Small intestine (tissue), 7 donors: ENCODE measurements at regions not wholly inside any gene's neighbourhood (a gene's known extent, or its start where the extent isn't known, plus 50 kb on each side); places are given as distances from the start of the nearest gene placed in this dataset.

Experiments used
- DNase-seq, 2 donors: peaks; one replicate each; pipeline versions ENCODE4 v3.0.0 to v3.0.0-alpha.2; 2013
- FAIRE-seq: peaks from 2 replicates; lab custom pipeline; 2012; peaks lifted over from hg19 to GRCh38; lab: Jason Lieb, UNC
- H3K27ac ChIP-seq, 3 donors: one replicate each; pipeline ENCODE4 v1.5.1; 2013; ENCODE audit warnings: low read length in 2 of 3, mild to moderate bottlenecking in 2 of 3, control low read depth in 1 of 3, inconsistent platforms in 1 of 3, low read depth in 1 of 3, moderate library complexity in 1 of 3
- H3K27me3 ChIP-seq, 3 donors: one replicate each; pipeline ENCODE4 v1.6.1; 2013; ENCODE audit warnings: low read length in 3 of 3, inconsistent platforms in 1 of 3; ENCODE audit not compliant: control insufficient read depth in 3 of 3, insufficient read depth in 3 of 3
- H3K36me3 ChIP-seq, 3 donors: one replicate each; pipeline ENCODE4 v1.6.1; 2013; ENCODE audit warnings: low read length in 3 of 3, inconsistent platforms in 1 of 3, low read depth in 1 of 3, mild to moderate bottlenecking in 1 of 3, moderate library complexity in 1 of 3; ENCODE audit not compliant: control insufficient read depth in 3 of 3, insufficient read depth in 2 of 3
- H3K4me1 ChIP-seq, 3 donors: one replicate each; pipeline ENCODE4 v1.6.1; 2013; ENCODE audit warnings: low read length in 2 of 3, inconsistent platforms in 1 of 3, low read depth in 1 of 3, mild to moderate bottlenecking in 1 of 3, moderate library complexity in 1 of 3; ENCODE audit not compliant: control insufficient read depth in 3 of 3, insufficient read depth in 2 of 3
- H3K4me3 ChIP-seq, 3 donors: one replicate each; pipeline ENCODE4 v1.5.1; 2013; ENCODE audit warnings: low read length in 3 of 3, control low read depth in 1 of 3, inconsistent platforms in 1 of 3, low read depth in 1 of 3, mild to moderate bottlenecking in 1 of 3, moderate library complexity in 1 of 3
- H3K9me3 ChIP-seq, 2 donors: one replicate each; pipeline ENCODE4 v1.6.1; 2013; ENCODE audit warnings: low read depth in 1 of 2, low read length in 1 of 2; ENCODE audit not compliant: control insufficient read depth in 2 of 2, insufficient read depth in 1 of 2
- WGBS, 3 donors: extraction: QIAGEN DNeasy Blood & Tissue Kit; methylation state at CpG; one replicate each; pipeline ENCODE4 v1.1.7; 2013; 5-methylcytosine and 5-hydroxymethylcytosine counted together
- donor health status: healthy with polysubstance abuse.
- donor health status: control.
- donor health status: control.
- donor health status: Bipolar disorder and iron deficiency.
- donor health status: healthy.

DNA sequence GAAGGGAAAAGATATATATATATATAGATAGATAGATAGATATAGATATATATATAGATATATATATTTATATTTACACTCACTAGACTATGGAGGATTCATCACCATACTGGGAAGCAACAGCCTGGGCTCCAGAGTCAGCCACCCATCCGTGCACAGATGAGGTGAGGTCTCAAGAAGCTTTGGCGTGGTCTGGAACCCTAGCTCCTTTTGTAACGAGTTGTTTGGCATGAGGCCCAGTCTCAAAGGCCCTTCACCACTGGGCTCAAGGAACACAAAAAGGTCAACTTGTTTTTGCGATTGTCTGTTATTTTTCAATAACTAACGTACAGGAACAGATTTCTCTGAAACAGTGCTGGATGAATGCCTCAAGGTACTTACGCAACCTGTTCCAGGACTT, 448.7 kb downstream of the CMPK2 start:
- Histone ChIP-seq H3K27me3 (no peaks in the 10 kb centered on the region), H3K4me3 (no peak overlapping the region), H3K27ac (no peak overlapping the region), H3K9me3 (no peaks in the 10 kb centered on the region), H3K36me3 (no peaks in the 10 kb centered on the region), H3K4me1 (no peaks in the 10 kb centered on the region)
- WGBS, 3 donors, result 73 to 81% (median 78%) methylated on average over 6 of the region's 6 CpGs
- DNase-seq (no peak), FAIRE-seq (no peak)

DNA sequence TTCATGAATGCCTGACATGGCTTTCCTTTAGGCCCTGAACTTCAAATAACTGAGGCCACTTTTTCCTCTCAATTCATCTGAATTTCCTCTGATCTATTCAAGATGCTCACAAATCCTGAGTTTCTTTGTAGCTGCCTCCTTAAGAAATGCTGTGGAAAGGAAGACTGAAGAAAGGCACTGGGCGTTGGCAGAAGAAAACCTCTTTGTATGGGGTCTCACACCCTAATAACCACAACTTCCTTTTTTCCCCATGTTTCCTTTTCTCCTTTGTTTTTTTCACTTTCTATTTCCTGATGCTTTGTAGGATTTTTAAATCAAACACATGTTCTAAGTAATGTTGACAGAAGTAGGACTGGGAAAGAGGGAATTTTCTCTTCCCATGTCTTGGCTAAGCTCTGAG, 447.4 kb downstream of the CMPK2 start:
- no peak for DNase-seq
- H3K4me1 ChIP-seq, result no peaks in the 10 kb centered on the region
- no peak for FAIRE-seq
- WGBS, 3 donors, result 40 to 76% (median 54%) methylated on average over 1 of the region's 1 CpG
- H3K9me3 ChIP-seq, result no peaks in the 10 kb centered on the region
- no peak overlapping the region for H3K27ac ChIP-seq
- no peaks in the 10 kb centered on the region for H3K27me3 ChIP-seq
- H3K4me3 ChIP-seq, result no peak overlapping the region
- no peaks in the 10 kb centered on the region for H3K36me3 ChIP-seq

DNA sequence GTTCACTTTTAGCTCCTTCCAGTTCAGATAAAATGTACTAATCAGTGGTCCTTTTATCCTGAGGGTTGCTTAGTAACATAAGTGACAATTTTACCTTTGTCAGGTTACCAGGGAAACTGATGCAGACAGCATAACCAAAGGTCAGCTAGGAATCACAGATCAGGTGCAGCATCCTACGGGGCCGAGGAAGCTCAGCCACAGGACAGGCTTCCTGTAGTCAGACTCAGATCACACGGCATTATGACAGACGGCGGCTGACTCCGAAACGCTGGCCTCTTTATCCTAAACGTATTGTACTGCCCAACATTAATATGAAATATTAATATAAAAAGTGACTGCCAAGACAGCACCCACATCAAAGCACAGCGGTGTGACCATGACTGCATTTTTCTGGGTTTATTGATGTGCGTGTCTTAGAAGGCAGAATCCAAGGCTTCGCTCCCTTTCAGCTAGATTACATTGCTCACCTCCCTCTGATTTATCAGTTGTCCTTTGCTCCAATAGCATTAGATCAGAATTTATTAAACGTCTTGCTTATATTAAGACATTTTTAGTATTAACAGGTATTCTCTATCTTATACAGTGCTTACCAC, 444.5 kb downstream of the CMPK2 start:
- Histone ChIP-seq H3K4me1 (peaks cover 0 to 7% (median 0%) of the 10 kb centered on the region in 3 donors), H3K27me3 (no peaks in the 10 kb centered on the region), H3K9me3 (no peaks in the 10 kb centered on the region), H3K27ac (no peak overlapping the region), H3K4me3 (no peak overlapping the region), H3K36me3 (no peaks in the 10 kb centered on the region)
- WGBS, 3 donors, result 26 to 77% (median 52%) methylated on average over 12 of the region's 12 CpGs
- no peak for FAIRE-seq
- DNase-seq, result peak in 1 of 2 donors; percentile 3

- Histone ChIP-seq H3K4me3 (no peak overlapping the region), H3K27me3 (no peaks in the 10 kb centered on the region), H3K36me3 (no peaks in the 10 kb centered on the region), H3K27ac (no peak overlapping the region), H3K9me3 (no peaks in the 10 kb centered on the region), H3K4me1 (peaks cover 0 to 7% (median 0%) of the 10 kb centered on the region in 3 donors)
- DNase-seq, result no peak
- WGBS, 3 donors, result 64 to 83% (median 69%) methylated on average over 4 of the region's 4 CpGs
- FAIRE-seq, result no peak
Measured at GRCh38 chr2:6421888-6422287, 443.8 kb downstream of the CMPK2 start.

DNA sequence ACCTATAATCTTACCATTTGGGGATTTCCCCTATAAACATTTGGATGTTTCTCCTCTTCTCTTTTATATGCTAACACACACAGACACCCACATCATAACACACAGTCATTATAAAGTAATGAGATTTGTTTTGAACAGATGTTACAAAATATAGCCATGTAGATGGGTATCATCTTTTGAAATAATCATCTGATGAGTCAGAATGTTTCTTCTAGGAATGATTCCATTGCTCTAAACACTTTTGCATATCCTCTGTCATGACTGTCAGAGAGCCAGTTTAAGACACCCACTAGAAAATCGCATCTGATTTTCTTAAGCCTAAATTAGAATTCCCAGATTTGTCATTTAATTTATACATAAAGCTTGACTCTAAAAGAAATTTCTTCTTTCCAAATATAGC, 442.6 kb downstream of the CMPK2 start:
- H3K27ac ChIP-seq, result no peak overlapping the region
- H3K4me1 ChIP-seq, result peaks cover 0 to 7% (median 0%) of the 10 kb centered on the region in 3 donors
- H3K27me3 ChIP-seq, result no peaks in the 10 kb centered on the region
- H3K36me3 ChIP-seq, result no peaks in the 10 kb centered on the region
- no peak overlapping the region for H3K4me3 ChIP-seq
- 78 to 95% (median 86%) methylated on average over 1 of the region's 1 CpG for WGBS, 3 donors
- no peaks in the 10 kb centered on the region for H3K9me3 ChIP-seq
- DNase-seq (no peak), FAIRE-seq (no peak)

DNA sequence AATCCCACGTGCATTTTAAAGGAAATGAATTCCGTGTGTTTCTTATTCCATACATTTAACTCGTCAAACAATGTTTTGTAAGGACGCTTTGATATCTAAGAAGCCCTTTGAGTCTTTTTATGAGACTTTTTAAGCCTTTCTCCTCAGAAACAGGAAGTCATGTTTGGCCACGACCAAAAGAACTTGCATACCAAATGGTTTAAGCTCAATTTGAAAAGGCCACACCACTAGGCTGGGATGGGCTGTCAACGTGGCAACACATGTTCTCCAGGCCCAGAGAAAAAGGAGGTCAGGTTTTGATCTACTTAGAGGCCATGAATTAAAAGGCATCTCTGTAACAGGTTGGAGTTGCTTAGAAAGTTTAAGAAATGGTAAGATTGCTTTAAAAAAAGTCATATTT, 441.8 kb downstream of the CMPK2 start:
- FAIRE-seq, result no peak
- Histone ChIP-seq H3K9me3 (no peaks in the 10 kb centered on the region), H3K4me3 (no peak overlapping the region), H3K27me3 (no peaks in the 10 kb centered on the region), H3K36me3 (no peaks in the 10 kb centered on the region), H3K27ac (no peak overlapping the region), H3K4me1 (peaks cover 0 to 7% (median 0%) of the 10 kb centered on the region in 3 donors)
- 67 to 79% (median 71%) methylated on average over 6 of the region's 6 CpGs for WGBS, 3 donors
- no peak for DNase-seq

DNA sequence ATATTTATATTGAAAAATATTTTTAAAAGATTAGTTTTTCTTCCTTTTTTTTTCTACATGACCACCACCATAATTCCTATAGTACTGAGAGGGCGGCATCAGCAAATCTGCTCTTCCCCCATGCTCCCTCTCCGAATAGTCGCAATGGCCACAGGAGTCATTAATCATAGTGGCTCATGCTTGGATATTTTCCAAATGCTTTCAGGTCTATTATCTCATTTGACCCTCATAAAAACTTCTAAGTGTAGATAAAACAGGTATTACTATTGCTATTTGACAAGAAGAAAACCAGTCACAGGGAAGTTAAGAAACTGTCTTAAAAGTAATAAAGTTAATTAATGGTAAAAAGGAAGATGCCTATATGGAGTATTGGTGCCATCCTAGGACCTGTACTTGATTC, 440.7 kb downstream of the CMPK2 start:
- FAIRE-seq, result no peak

GRCh38 chr2:6429210-6429986, 436.3 kb downstream of the CMPK2 start:
- no peak overlapping the region for H3K4me3 ChIP-seq
- H3K9me3 ChIP-seq, result peaks cover 0 to 3% of the 10 kb centered on the region in 2 donors
- no peak overlapping the region for H3K27ac ChIP-seq
- DNase-seq (no peak), FAIRE-seq (no peak)
- WGBS, 3 donors, result 85 to 87% (median 85%) methylated on average over 19 of the region's 19 CpGs
- H3K4me1 ChIP-seq, result peaks cover 0 to 12% (median 0%) of the 10 kb centered on the region in 3 donors
- no peaks in the 10 kb centered on the region for H3K27me3 ChIP-seq
- no peaks in the 10 kb centered on the region for H3K36me3 ChIP-seq

More for the DNA sequence above, 440.7 kb downstream of the CMPK2 start:
- H3K27ac ChIP-seq, result no peak overlapping the region
- H3K27me3 ChIP-seq, result no peaks in the 10 kb centered on the region
- H3K4me3 ChIP-seq, result no peak overlapping the region
- peak; percentile 42 to 65 for DNase-seq
- H3K36me3 ChIP-seq, result no peaks in the 10 kb centered on the region
- H3K4me1 ChIP-seq, result peaks cover 0 to 11% (median 0%) of the 10 kb centered on the region in 3 donors
- no peaks in the 10 kb centered on the region for H3K9me3 ChIP-seq
- WGBS, 3 donors, result 24 to 57% (median 47%) methylated on average over 3 of the region's 3 CpGs
